ENCODE measurements at regions not wholly inside any gene's neighbourhood (a gene's known extent, or its start where the extent isn't known, plus 50 kb on each side); places are given as distances from the start of the nearest gene placed in this dataset.

DNA sequence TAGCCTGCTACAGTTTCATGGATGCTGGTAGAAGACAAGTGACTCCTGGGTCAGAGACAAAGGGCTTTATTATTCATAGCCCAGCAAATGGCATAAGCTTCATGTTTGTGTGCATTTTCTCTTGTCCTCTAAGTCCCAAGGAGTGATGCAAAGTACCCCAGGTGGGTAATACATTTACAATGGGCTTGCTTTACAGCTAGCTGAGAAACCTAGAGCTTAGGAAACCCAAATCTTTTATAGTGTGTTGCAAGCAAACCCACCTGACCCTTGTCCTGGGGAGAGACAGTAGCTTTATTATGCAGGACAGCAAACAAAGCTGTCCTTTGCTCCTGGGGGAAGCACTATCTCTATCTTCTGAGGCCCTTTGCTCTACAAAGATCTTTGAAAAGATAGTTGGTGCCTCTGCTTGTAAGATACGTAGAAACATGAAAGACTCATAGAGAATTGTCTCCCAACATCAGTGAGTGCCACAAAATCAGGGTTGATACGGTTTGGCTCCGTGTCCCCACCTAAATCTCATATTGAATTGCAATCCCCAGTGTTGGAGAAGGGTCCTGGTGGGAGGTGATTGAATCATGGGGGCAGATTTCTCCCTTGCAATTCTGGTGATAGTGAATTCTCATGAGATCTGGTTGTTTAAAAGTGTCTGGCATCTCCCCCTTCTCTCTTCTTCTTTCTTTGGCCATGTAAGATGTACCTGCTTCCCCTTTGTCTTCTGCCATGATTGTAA, 315.8 kb upstream of the USP24 start (continued):
- TF ChIP-seq PHF20 (CRISPR knock-in tag; IDR thresholded peaks at IDR 0.05) (no peak), KDM3A (CRISPR knock-in tag; IDR thresholded peaks at IDR 0.05; ENCODE audit: low read depth) (no peak), KLF11 (CRISPR knock-in tag; IDR thresholded peaks at IDR 0.05) (no peak), KLF16 (CRISPR knock-in tag; IDR thresholded peaks at IDR 0.05) (no peak; a peak in 1 of 4 replicates), PITX1 (CRISPR knock-in tag; IDR thresholded peaks at IDR 0.05) (peak; percentile 70), FOXP1 (IDR thresholded peaks at IDR 0.05) (no peak), FOXP1 (CRISPR knock-in tag; IDR thresholded peaks at IDR 0.05) (peak; percentile 52; the same call in 1 of the 2 replicates), ZNF318 (CRISPR knock-in tag; IDR thresholded peaks at IDR 0.05) (no peak), ZNF879 (CRISPR knock-in tag; IDR thresholded peaks at IDR 0.05) (no peak), TAF1 (CRISPR knock-in tag; IDR thresholded peaks at IDR 0.05) (no peak), KAT2B (IDR thresholded peaks at IDR 0.05; ENCODE audit: borderline replicate concordance, low read depth, low read length) (no peak), HMG20B (CRISPR knock-in tag; conservative IDR thresholded peaks at IDR 0.05) (peak; percentile 61; the same call in 1 of the 2 replicates), NFYC (CRISPR knock-in tag; IDR thresholded peaks at IDR 0.05) (no peak), NFRKB (IDR thresholded peaks at IDR 0.05) (no peak)
- TF ChIP-seq, protein P1, sequence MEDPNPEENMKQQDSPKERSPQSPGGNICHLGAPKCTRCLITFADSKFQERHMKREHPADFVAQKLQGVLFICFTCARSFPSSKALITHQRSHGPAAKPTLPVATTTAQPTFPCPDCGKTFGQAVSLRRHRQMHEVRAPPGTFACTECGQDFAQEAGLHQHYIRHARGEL (CRISPR knock-in tag; IDR thresholded peaks at IDR 0.05) = no peak
- TF ChIP-seq, protein P2, sequence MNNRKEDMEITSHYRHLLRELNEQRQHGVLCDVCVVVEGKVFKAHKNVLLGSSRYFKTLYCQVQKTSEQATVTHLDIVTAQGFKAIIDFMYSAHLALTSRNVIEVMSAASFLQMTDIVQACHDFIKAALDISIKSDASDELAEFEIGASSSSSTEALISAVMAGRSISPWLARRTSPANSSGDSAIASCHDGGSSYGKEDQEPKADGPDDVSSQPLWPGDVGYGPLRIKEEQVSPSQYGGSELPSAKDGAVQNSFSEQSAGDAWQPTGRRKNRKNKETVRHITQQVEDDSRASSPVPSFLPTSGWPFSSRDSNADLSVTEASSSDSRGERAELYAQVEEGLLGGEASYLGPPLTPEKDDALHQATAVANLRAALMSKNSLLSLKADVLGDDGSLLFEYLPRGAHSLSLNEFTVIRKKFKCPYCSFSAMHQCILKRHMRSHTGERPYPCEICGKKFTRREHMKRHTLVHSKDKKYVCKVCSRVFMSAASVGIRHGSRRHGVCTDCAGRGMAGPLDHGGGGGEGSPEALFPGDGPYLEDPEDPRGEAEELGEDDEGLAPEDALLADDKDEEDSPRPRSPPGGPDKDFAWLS (CRISPR knock-in tag; IDR thresholded peaks at IDR 0.05; ENCODE audit: borderline replicate concordance) = no peak
- TF ChIP-seq, protein P3, sequence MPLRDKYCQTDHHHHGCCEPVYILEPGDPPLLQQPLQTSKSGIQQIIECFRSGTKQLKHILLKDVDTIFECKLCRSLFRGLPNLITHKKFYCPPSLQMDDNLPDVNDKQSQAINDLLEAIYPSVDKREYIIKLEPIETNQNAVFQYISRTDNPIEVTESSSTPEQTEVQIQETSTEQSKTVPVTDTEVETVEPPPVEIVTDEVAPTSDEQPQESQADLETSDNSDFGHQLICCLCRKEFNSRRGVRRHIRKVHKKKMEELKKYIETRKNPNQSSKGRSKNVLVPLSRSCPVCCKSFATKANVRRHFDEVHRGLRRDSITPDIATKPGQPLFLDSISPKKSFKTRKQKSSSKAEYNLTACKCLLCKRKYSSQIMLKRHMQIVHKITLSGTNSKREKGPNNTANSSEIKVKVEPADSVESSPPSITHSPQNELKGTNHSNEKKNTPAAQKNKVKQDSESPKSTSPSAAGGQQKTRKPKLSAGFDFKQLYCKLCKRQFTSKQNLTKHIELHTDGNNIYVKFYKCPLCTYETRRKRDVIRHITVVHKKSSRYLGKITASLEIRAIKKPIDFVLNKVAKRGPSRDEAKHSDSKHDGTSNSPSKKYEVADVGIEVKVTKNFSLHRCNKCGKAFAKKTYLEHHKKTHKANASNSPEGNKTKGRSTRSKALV (CRISPR knock-in tag; IDR thresholded peaks at IDR 0.05) = peak; percentile 73; the same call in 1 of the 2 replicates
